ENCODE measurements at regions not wholly inside any gene's neighbourhood (a gene's known extent, or its start where the extent isn't known, plus 50 kb on each side); places are given as distances from the start of the nearest gene placed in this dataset.

GRCh38 chr16:26524846-26525245, 541.9 kb upstream of the C16orf82 start:
- H3K4me1 ChIP-seq (ENCODE audit: low read depth), result no peaks in the 10 kb centered on the region
- no peak overlapping the region for H3K27ac ChIP-seq
- DNase-seq (ENCODE audit: low read depth in 1 of 2, low spot score in 1 of 2), result no peak
- H3K4me3 ChIP-seq, result no peak overlapping the region
- no peak for TF ChIP-seq CTCF (IDR thresholded peaks at IDR 0.05; ENCODE audit: low read depth, low read length)
- no peaks in the 10 kb centered on the region for H3K27me3 ChIP-seq
- no peaks in the 10 kb centered on the region for H3K9me3 ChIP-seq (ENCODE audit: low read depth)
- no peaks in the 10 kb centered on the region for H3K36me3 ChIP-seq

- H3K4me1 ChIP-seq (ENCODE audit: low read depth), result no peaks in the 10 kb centered on the region
- no peaks in the 10 kb centered on the region for H3K36me3 ChIP-seq
- no peak for TF ChIP-seq CTCF (IDR thresholded peaks at IDR 0.05; ENCODE audit: low read depth, low read length)
- H3K4me3 ChIP-seq, result no peak overlapping the region
- no peaks in the 10 kb centered on the region for H3K27me3 ChIP-seq
- no peaks in the 10 kb centered on the region for H3K9me3 ChIP-seq (ENCODE audit: low read depth)
- H3K27ac ChIP-seq, result no peak overlapping the region
- no peak for DNase-seq (ENCODE audit: low read depth in 1 of 2, low spot score in 1 of 2)
These were observed 540.9 kb upstream of the C16orf82 start for GRCh38 chr16:26525856-26526255.

- Histone ChIP-seq H3K9me3 (ENCODE audit: low read depth) (no peaks in the 10 kb centered on the region), H3K27ac (no peak overlapping the region), H3K36me3 (no peaks in the 10 kb centered on the region), H3K4me3 (no peak overlapping the region), H3K27me3 (no peaks in the 10 kb centered on the region), H3K4me1 (ENCODE audit: low read depth) (no peaks in the 10 kb centered on the region)
- no peak for DNase-seq (ENCODE audit: low read depth in 1 of 2, low spot score in 1 of 2)
- no peak for TF ChIP-seq CTCF (IDR thresholded peaks at IDR 0.05; ENCODE audit: low read depth, low read length)
These were observed 540.1 kb upstream of the C16orf82 start for GRCh38 chr16:26526633-26527032.

- H3K4me1 ChIP-seq (ENCODE audit: low read depth), result no peaks in the 10 kb centered on the region
- no peak for TF ChIP-seq CTCF (IDR thresholded peaks at IDR 0.05; ENCODE audit: low read depth, low read length)
- no peak overlapping the region for H3K27ac ChIP-seq
- no peaks in the 10 kb centered on the region for H3K36me3 ChIP-seq
- no peak for DNase-seq (ENCODE audit: low read depth in 1 of 2, low spot score in 1 of 2)
- no peak overlapping the region for H3K4me3 ChIP-seq
- no peaks in the 10 kb centered on the region for H3K9me3 ChIP-seq (ENCODE audit: low read depth)
- no peaks in the 10 kb centered on the region for H3K27me3 ChIP-seq
These were observed 536.0 kb upstream of the C16orf82 start for GRCh38 chr16:26530584-26531289.

- Histone ChIP-seq H3K4me3 (no peak overlapping the region), H3K9me3 (ENCODE audit: low read depth) (no peaks in the 10 kb centered on the region), H3K4me1 (ENCODE audit: low read depth) (no peaks in the 10 kb centered on the region), H3K36me3 (no peaks in the 10 kb centered on the region), H3K27me3 (no peaks in the 10 kb centered on the region), H3K27ac (no peak overlapping the region)
- no peak for DNase-seq (ENCODE audit: low read depth in 1 of 2, low spot score in 1 of 2)
- no peak for TF ChIP-seq CTCF (IDR thresholded peaks at IDR 0.05; ENCODE audit: low read depth, low read length)
These were observed 535.4 kb upstream of the C16orf82 start for GRCh38 chr16:26531290-26531730.
